ENCODE measurements at regions not wholly inside any gene's neighbourhood (a gene's known extent, or its start where the extent isn't known, plus 50 kb on each side); places are given as distances from the start of the nearest gene placed in this dataset.

DNA sequence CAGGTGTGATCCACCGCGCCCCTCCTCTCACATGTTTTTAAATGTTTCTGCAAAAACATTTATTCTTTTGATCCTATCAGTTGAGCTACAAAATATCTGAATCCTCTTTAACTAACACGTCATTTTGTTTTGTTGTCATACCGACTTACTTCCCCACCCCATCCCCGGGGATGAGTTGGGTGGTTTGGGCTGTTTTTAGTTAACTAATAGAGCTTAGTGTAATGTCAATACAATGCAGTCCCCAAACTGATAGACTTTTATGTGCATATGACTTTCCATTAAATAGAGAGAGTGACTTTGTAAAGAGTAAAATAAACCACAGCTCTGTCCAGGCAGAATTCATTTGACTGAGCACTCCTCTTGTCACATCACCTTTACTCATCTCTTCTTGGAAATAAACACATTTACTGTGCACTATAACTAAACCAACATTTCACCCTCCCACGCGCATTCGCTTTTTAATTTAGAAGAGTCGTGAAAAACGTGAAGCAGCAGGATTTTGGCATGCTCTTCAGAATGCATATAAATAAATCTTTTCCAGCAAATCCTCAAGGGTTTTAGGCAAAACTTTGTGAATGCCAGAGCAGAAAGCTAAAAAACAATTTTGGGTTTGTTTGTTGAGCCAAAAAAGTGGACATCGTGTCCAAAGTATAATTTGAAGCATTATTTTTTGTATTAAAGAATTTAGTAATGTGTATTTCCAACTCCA, 187.4 kb upstream of the MGMT start:
- POLR2A ChIA-PET = no interaction called here
- CTCF ChIA-PET = no interaction called here

DNA sequence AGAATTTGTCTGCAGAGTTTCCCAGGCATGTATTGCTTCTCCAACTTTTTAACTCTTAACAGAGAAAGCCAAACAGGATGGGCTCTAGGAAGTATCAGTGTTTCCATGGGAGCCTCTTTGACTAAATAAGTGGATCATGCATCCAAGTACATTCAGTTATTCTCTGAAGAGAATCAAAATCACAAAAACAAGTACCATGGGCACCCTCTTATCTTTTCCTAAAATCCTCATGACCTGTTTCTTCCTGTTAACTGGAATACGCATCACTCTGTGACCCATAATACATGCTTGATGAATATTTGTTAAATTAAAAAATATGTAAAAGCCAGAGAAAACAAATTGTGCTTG, 186.9 kb upstream of the MGMT start:
- ChIA-PET CTCF (no interaction called here), POLR2A (no interaction called here)

DNA sequence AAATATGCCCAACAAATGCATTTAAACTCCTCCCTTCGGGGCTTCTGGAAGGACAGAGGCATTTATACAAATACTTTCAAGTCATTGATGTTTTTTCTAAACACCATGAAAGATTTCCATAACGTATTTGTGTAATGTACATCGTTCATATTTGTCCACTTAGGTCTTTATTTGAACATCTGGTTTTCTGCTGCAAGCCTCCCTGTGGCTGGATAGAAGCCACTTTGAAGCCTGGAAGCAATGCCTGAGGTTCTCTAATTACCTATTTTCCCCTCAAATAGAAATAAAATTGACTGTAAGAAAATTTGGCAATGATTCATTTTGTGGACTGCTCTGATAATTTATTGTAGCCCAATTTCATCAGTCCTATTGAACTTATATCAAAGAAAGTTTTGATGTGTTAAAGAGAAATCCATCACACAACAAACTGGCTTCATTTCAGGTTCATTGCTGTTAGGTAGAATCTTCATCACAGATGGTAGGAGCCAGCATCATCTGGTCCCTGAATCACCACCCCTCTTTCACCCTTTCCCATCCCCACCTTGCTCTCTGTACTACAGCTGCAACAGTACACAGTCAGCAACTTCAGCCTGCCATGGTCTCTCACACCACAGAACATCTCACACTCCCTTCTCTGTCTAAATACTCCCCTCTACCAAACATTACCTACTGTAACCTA, 186.0 kb upstream of the MGMT start:
- POLR2A ChIA-PET = no interaction called here
- CTCF ChIA-PET = no interaction called here

DNA sequence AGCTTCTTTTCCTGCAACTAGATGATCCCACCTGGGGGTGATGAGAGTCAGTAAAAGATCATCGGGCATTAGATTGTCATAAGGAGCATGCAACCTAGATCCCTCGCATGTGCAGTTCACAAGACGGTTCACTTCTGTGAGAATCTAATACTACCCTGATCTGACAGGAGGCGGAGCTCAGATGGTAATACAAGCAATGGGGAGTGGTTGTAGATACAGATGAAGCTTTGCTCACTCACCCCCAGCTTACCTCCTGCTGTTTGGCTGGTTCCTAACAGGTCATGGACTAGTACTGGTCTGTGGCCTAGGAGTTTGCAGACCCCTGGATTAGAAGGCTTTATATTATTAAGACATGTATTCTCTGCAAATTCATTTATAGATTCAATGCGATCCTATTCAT, 181.6 kb upstream of the MGMT start:
- POLR2A ChIA-PET = no interaction called here
- CTCF ChIA-PET = no interaction called here

DNA sequence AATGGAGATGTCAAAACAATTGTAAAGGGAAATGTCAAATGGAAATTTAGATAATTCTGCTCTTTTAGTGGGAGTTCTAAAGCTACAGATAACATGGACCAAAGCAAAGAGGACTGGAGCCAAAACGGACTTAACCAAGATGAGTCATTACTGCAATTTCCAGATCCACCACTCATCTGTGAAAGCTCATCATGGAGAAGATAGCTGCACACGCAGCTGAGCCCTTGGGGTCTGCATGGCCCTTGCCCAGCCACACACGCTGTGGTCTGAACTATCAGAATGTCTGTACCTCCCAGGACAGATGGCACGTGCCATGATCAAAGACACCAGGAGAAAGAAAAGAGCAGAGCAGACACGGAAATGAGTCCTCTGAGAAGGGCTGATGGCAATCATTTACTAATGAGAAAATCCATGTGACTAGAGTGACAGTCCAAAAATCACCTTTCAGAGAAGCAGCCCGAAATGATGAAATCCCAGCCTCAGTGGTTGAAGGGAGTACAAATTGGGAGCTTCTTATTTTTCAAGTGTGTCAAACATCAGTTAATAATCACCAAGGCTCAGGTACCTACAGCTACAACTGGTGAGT, 177.9 kb upstream of the MGMT start:
- ChIA-PET CTCF (no interaction called here), POLR2A (no interaction called here)

DNA sequence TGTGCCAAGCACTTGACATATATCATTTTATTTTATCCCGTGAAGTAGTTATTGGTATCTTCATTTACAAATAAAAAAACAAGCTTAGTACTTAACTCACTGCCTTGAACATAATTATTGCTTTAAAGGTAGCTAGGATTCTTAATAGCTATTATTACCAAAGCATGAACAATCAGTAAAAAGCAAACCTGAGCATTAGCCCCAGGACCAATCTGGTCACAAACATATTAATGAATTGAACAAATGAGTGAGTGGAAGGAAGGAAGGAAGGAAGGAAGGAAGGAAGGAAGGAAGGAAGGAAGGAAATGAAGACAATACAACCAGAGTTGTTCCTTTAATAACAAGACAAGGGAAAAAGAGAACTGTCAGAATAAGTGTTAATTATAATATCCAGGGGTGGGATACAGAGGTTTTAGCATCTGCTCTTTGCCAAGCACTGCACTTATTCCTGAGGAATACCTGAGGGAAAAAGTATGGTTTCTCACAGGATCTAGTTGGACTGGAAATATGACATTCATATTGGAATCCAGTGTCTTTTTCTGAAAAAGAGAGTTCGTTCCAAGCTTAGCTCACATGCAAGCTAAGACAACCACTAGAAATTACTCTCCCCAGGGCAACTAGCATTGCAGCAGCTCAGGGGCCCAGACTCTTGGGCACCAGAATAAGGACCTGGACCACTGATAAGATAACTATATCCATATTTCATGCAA, 172.9 kb upstream of the MGMT start:
- CTCF ChIA-PET = interaction anchor here (0.5 kb wide), 1 partner anchor 14 kb away, joined by 3 read pairs; no protein-coding TSS in a partner anchor
- POLR2A ChIA-PET = no interaction called here

DNA sequence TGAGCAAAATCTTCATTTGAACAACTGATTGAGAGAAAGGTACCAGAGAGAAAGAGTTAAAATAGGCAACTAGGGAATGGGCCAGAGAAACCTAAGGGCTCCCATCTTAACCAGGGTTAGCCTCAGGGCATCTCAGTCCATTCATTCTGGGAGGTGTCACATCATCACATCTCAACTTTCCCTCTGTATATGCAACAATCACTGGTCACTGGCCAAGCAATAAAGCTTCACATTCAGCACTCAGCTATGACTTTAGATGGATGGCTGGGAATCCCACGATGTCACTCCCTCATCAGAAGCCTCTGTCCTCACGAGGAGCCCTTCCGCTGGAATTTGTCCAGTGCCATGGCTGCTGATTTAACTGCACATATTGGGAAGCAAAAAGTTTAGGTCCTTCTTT, 172.1 kb upstream of the MGMT start:
- POLR2A ChIA-PET = no interaction called here
- CTCF ChIA-PET = no interaction called here

DNA sequence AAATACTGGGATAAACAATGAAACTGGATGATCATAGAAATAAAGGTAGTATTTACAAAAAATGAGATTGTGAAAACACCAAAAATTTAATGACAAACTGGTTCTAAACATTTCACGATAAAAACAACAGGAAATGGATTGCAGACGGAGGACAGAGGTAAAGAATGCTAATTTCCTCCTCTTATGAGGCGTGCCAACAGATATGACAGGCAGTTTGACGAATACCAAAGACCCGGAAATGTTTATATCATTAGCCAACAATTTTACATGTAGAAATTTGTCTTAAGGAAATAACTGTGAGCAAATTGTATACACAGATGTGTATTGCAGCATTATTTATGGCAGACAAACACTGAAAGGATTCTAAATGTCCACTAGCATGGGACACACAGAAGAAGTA, 162.0 kb upstream of the MGMT start:
- ChIA-PET CTCF (no interaction called here), POLR2A (no interaction called here)

DNA sequence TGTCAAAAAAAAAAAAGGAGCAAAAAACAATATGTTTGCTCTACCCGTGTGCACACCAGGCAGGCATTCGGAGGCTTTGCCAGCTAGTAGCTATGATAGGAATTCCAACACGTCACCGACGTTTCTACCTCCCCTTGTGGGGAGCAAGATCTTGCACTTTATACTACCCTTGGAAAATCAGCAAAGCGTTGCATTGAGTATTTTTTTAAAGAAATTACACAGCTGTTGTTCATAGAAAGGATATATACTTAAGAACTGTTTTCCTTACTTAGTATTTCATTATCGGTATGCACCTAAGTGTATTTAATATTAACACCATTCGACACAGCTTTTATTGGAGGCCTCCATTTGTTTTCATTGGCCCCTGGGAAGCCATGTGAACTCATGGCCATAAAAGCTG, 159.9 kb upstream of the MGMT start:
- ChIA-PET POLR2A (no interaction called here), CTCF (interaction anchor here (0.7 kb wide), 1 partner anchor 275 kb away, joined by 3 read pairs; no protein-coding TSS in a partner anchor)

DNA sequence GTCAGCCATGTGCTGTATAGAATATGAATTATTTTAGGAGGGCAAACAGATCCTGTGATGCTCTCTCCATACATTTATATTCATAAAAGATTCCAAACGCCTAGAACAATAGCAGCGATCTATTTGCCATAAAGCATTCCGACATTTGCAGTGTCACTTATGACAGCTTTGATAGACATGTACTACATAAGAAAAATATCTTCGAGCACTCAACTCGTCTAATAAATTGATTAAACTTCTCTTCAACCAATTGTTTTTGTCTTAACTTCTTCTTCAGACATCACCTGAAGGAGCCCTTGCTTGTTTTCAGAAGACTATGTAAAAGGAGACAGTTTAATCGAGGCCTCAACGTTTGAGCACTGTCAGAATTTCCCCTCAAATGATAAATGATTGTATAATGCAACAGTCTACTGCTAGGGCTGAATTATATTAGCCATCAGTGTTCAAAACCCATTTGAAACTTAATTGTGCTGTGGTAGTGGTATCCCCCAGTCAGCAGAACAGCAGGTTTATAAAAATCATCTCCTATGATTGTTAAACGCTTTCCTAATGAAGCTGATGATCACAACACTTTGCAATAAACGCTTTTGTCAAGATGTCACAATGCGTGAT, 158.0 kb upstream of the MGMT start:
- CTCF ChIA-PET = no interaction called here
- POLR2A ChIA-PET = no interaction called here

DNA sequence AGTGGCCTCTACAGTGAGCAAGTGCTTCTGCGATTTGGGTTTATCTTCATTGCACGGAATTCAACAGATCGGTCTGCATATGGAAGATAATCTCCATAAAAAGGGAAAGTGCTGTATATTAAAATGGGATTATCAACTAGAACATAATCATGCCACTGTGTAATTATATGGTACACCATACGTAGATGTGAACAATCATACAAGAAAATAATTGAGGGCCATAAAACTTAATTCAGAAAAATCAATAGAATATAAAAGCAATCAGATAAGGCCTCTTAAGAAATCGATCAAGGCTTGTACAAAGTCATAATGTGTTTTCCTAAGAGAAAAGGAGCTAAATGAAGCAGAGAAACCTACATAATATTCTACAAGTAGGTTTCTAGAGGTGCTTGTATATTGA, 157.5 kb upstream of the MGMT start:
- CTCF ChIA-PET = no interaction called here
- POLR2A ChIA-PET = no interaction called here

DNA sequence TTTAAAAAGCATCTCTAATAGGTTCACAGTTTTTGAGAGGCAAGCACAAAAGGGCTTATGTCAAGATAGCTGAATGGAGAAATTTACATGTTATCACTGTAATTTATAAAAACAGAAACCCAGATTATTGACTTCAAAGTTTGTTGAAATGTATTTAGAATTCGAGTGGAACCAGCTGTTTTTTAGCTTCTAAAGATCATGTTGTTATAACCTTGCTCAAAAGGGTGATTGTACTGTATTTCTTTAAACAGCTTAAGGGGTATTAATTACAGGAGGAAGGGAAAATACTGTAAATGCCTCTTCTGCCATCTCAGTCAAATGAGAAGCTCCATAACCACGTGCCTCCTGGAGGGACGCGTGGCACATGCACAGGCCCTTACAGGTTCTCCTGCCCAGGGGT, 156.2 kb upstream of the MGMT start:
- ChIA-PET POLR2A (no interaction called here), CTCF (no interaction called here)

DNA sequence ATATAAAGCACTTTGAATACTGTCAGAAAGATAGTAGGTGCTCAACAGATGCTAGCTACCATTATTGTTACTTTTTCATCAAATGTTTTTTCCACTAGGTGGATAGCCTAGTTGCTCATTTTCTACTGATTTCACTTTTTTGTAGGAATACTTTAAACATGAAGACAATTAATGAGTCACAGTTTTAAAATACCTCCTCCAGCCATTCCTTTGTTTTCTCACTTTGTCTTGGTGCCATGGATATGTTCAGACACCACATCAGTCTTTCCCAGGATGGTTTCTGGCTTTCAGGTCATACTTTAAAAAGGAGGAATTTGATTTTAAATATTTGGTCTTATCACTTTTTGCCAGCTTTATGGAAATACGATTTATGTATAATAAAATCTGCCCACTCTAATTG, 147.1 kb upstream of the MGMT start:
- POLR2A ChIA-PET = no interaction called here
- CTCF ChIA-PET = no interaction called here

DNA sequence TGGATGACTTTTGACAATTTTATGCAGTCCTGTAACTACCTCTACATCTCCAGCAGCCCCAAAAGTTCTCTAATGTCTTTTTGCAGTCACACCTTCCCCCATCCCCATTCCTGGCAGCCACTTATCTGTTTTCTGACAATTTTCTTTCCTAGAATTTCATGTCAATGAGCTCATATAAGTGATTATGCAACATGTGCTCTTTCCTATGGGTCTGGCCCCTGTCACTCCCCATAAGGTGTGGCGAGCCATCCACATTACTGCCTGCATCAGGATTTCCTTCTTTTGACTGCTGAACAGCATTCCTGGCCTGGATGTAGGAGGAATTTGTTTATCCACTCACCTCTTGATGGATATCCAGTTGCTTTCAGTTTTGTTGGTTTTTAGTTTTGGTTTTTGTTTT, 146.7 kb upstream of the MGMT start:
- ChIA-PET CTCF (no interaction called here), POLR2A (no interaction called here)

DNA sequence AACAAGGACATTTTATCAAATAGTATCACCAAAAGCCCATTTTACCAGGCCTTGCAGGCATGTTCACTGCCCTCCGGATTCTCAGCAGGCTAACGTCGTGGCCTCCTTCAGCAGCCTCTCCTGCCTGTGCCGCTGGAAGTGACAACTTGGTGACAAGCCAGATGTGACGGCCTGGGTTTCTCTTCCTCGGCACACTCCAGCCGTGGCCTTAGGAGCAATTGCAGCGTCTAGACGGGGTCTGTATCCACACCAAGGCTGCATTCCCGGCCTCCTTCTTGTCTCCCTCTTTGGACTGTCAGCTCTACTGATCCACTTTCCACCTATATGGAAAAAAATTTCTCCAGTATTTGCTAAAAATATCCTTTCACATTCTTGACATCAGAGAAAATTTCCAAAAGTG, 145.3 kb upstream of the MGMT start:
- ChIA-PET POLR2A (no interaction called here), CTCF (no interaction called here)

DNA sequence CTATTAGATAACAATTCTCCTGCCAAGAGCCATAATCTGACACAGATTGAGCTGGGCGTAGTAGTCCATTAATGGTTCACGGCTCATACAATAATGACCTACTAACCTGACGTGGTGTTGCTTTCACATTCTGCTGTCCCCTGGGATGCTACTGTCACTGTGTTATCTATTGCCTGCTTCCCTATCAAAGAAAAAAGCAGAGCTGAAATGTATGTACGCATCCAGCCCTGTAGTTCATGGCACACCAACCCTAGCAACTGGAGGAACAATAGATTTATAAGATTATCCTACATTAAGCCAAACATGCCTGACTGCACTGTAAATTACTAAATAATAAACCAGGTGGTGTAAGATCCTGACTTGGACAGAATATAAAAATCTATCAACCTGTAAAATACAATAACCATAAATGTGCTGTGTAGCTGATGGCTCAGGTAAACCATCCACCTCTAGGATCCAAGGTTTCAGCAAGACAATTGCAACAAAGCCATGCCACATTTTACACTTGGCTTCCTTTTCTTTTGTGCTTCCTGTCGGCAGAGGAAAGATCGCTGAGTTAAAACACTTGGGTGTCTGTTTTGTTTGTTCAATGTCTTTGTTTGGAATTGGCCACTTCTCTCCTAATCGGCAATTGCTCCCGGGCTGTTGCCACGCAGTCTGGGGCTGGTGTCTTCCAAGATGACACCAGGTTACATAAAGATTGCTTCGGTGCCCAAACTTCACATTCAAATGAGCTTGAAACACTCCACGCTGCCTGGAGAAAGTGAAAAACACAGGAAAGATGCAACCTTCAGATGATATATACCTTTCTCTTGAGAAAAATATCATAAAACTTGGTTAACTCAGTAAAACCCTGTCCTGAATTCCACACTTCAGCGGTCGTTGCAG, 143.9 kb upstream of the MGMT start:
- ChIA-PET POLR2A (no interaction called here), CTCF (no interaction called here)

DNA sequence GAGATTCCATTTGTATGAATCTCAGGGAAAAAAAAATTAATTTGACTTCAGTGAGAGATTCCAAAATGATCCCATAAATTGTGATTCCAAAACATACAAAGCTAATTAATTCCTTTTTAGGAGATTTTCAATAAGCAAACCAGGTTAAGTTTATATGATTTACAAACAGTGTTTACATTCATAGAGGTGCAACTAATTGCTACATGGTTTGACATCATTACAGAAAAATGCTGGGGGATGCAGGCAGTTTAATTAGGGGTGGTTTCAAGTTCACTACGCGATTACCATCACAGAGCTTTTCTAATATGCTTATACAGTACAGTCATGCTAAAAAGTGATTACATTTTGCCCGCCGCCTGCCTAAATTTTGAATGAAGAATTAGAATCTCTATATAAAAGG, 143.2 kb upstream of the MGMT start:
- ChIA-PET POLR2A (no interaction called here), CTCF (no interaction called here)

DNA sequence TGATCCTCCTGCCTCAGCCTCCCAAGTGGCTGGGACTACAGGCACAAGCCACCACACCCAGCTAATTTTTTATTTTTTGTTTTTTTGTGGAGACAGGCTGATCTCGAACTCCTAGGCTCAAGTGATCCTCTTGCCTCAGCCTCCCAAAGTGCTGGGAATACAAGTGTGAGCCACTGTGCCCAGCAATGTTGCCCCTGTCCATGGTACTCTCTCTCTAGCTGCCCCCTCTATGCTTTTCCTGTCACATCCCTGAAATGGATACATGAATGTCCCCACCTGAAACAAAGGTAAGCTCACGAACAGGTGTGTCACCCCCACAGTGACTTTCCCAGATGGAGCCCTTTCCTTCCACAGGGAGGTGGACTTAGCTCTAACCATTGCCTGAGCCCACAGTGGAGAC, 141.1 kb upstream of the MGMT start:
- ChIA-PET CTCF (no interaction called here), POLR2A (no interaction called here)

DNA sequence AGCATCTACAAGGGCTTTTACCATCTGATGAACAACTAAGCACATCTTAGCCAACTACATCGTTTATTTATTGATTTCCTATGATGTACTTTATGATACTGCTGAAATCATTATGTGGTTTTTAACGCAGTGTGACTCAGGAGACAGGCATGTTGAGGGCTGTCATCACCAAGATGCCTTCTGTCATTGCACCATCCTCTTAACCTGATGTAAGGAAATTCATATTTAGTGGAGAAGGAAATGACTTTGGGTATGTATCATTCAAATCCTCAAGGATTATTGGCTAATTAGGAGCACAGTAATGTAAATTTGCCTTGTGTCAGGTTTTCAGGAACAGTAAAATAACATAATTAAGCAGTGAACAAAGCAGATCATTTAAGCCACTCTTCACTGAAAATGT, 138.5 kb upstream of the MGMT start:
- POLR2A ChIA-PET = no interaction called here
- CTCF ChIA-PET = no interaction called here

DNA sequence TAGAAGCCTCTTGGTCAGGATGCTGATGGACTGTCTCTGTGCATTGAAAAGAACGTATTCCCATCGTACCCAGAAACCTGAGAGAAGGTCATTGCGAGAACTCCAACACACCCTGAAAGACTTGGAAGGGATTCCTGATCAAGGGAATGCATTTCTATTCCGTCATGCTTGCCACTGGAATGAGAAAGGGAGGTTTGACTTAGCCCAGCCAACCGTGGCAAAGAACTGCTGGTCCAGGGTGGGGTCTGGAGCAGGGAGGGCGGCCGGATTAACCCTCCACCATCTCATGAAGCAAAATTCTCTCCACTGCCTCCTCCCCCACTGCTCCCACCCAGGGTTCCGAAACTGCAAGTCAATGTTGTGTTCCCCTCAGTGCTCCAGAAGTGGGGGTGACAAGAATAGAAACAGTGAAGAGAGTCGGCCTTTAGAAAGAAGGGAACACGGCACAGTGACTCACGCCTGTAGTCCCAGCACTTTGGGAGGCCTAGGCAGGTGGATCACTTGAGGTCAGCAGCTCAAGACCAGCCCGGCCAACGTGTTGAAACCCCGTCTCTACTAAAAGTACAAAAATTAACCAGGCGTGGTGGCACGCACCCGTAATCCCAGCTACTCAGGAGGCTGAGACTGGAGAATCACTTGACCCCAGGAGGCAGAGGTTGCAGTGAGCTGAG, 137.5 kb upstream of the MGMT start:
- CTCF ChIA-PET = no interaction called here
- POLR2A ChIA-PET = no interaction called here

All from activated CD8-positive, alpha-beta memory T cell treated with anti-CD3 and anti-CD28 coated beads for 36 hours (primary cell).